Left ventricle myocardium inferior (tissue), 1 donor: ENCODE measurements at regions not wholly inside any gene's neighbourhood (a gene's known extent, or its start where the extent isn't known, plus 50 kb on each side); places are given as distances from the start of the nearest gene placed in this dataset.

Source experiments
- DNase-seq: peaks from one replicate; pipeline ENCODE4 v3.0.0-alpha.2; 2020
- H3K27ac ChIP-seq: fragments of 200-600 bp; replicated peaks from 2 replicates; pipeline ENCODE4 v1.8.0; 2021
- H3K27me3 ChIP-seq: fragments of 200-600 bp; 2 replicates; pipeline ENCODE4 v1.8.0; 2021; ENCODE audit warnings: low read depth
- H3K36me3 ChIP-seq: fragments of 200-600 bp; 2 replicates; pipeline ENCODE4 v1.8.0; 2021
- H3K4me1 ChIP-seq: fragments of 200-600 bp; 2 replicates; pipeline ENCODE4 v1.8.0; 2021
- H3K4me3 ChIP-seq: fragments of 200-600 bp; 2 replicates; pipeline ENCODE4 v1.8.0; 2021; ENCODE audit warnings: mild to moderate bottlenecking, moderate library complexity
- H3K9me3 ChIP-seq: fragments of 200-600 bp; replicated peaks from 2 replicates; pipeline ENCODE4 v1.8.0; 2021
- intact Hi-C: fragments of 100-400 bp; cut with micrococcal nuclease; formaldehyde crosslinking; loops from one replicate; pipeline ENCODE4 v1.11.0; 2022
- TF ChIP-seq, protein P1 (sequence below): fragments of 200-600 bp; IDR thresholded peaks from 2 replicates; pipeline ENCODE4 v1.8.0; 2021; ENCODE audit warnings: antibody characterized with exemption, mild to moderate bottlenecking, borderline replicate concordance
- donor health status: DM: no; HTN: yes; CAD: no; lungs with severe emphysema.

DNA sequence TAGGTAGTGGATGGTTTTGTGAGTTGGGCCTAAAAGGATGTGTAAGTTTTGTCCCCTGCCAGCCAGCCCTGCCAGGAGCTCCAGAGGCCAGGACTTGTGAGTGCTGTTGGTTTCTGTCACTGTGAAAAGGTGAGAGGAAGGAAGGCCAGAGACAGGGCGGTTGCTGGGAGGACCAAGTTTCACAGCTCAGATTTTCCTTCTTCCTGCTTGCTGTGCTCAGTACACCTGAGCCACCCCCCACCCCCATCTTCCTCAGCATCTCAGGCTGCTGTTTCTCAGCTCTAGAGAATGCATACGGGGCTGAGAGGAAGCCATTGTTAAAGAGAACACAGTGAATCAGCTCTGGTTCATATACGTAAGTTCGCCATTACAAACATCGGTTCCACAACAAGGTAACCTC, 139.9 kb downstream of the BUB3 start:
- H3K9me3 ChIP-seq = peaks cover 25% of the 10 kb centered on the region
- H3K4me1 ChIP-seq = no peaks in the 10 kb centered on the region
- TF ChIP-seq, protein P1, sequence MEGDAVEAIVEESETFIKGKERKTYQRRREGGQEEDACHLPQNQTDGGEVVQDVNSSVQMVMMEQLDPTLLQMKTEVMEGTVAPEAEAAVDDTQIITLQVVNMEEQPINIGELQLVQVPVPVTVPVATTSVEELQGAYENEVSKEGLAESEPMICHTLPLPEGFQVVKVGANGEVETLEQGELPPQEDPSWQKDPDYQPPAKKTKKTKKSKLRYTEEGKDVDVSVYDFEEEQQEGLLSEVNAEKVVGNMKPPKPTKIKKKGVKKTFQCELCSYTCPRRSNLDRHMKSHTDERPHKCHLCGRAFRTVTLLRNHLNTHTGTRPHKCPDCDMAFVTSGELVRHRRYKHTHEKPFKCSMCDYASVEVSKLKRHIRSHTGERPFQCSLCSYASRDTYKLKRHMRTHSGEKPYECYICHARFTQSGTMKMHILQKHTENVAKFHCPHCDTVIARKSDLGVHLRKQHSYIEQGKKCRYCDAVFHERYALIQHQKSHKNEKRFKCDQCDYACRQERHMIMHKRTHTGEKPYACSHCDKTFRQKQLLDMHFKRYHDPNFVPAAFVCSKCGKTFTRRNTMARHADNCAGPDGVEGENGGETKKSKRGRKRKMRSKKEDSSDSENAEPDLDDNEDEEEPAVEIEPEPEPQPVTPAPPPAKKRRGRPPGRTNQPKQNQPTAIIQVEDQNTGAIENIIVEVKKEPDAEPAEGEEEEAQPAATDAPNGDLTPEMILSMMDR = no peak
- DNase-seq = no peak
- H3K27me3 ChIP-seq = no peaks in the 10 kb centered on the region
- no peaks in the 10 kb centered on the region for H3K36me3 ChIP-seq
- H3K4me3 ChIP-seq = no peak overlapping the region
- H3K27ac ChIP-seq = no peak overlapping the region
- intact Hi-C loops = no loop called here

DNA sequence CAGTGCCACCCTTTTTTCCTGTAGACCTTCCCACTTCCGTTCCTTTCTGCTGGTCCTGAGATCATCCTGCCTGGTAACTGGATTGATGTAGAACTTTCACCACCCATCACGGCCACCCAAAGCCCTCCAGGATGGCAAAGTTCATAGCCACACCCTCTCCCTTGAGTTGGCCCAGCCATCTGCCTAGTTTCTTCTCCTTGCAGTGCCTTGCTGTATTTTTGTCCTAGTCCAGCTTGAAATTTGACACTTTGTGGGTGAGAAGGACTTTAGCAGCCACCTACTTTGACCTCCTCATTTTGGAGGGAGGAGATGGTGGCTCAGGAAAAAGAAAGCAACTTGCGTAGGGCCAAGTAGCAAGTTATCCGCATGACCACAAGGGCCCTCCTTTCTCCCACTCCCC, 140.7 kb downstream of the BUB3 start:
- H3K36me3 ChIP-seq = no peaks in the 10 kb centered on the region
- intact Hi-C loops = no loop called here
- no peak overlapping the region for H3K27ac ChIP-seq
- DNase-seq = no peak
- peaks cover 21% of the 10 kb centered on the region for H3K9me3 ChIP-seq
- no peaks in the 10 kb centered on the region for H3K27me3 ChIP-seq
- H3K4me3 ChIP-seq = no peak overlapping the region
- TF ChIP-seq, protein P1 = no peak
- no peaks in the 10 kb centered on the region for H3K4me1 ChIP-seq

DNA sequence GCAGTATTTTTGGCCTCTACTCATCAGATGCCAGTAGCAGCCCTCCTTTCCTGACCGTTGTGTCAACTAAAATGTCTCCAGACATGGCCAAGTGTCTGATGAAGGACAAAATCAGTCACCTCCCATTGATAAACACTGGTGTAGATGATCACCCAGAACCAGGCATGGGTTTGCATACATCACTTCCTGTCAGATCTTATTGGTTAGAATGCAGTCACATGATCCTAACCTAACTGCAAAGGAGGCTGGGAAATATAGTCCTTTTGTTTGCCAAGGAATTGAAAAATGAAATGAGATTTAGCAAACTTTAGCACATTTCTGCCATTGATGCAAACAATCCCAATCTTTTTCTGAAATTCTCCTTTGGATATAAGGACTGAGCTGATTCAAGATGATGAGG, 141.4 kb downstream of the BUB3 start:
- H3K36me3 ChIP-seq = no peaks in the 10 kb centered on the region
- no peak overlapping the region for H3K27ac ChIP-seq
- TF ChIP-seq, protein P1 = no peak
- H3K9me3 ChIP-seq = peaks cover 14% of the 10 kb centered on the region
- no peak for DNase-seq
- intact Hi-C loops = no loop called here
- H3K4me3 ChIP-seq = no peak overlapping the region
- no peaks in the 10 kb centered on the region for H3K4me1 ChIP-seq
- no peaks in the 10 kb centered on the region for H3K27me3 ChIP-seq

DNA sequence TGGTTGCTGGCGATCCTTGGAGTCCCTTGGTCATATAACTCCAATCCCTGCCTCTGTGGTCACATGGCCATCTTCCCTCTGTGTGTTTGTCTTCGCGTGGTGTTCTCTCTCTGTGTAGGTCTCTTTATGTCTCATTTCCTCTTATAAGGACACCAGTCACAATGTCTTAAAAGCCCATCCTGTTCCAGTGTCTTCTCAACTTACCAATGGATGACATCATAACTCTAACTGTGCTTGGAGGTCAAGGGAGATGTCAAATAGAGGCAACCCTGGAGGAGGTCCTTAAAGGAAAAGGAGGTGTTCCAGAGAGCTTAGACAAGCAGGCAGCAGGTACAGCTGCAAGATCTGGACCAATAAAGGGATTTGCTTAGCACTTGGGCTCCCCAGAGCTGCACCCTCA, 143.0 kb downstream of the BUB3 start:
- intact Hi-C loops = no loop called here

DNA sequence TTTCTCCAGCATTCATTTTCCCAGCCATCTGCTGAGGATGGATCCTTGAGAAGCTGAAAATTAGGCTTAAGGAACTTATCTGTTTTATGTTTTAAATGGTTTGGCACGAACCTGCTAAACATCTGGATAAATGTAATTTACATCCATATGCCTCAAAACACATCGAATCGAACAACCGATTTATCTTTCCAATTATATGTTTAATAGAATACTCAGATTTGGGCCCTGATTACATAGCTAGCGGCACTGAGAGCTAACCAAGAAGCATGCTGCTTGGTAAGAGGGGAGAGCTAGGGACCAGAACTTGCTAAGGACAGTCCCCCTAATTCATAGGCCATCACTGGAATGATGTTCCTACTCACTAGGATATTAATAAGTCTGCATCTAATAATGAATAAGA, 144.4 kb downstream of the BUB3 start:
- Histone ChIP-seq H3K9me3 (peaks cover 9% of the 10 kb centered on the region), H3K4me3 (no peak overlapping the region), H3K27me3 (no peaks in the 10 kb centered on the region), H3K4me1 (no peaks in the 10 kb centered on the region), H3K36me3 (no peaks in the 10 kb centered on the region), H3K27ac (no peak overlapping the region)
- intact Hi-C loops = no loop called here
- TF ChIP-seq, protein P1 = no peak
- no peak for DNase-seq

More for the DNA sequence above, 143.0 kb downstream of the BUB3 start:
- DNase-seq = no peak
- TF ChIP-seq, protein P1 = no peak
- no peaks in the 10 kb centered on the region for H3K27me3 ChIP-seq
- H3K36me3 ChIP-seq = no peaks in the 10 kb centered on the region
- H3K9me3 ChIP-seq = no peaks in the 10 kb centered on the region
- no peak overlapping the region for H3K27ac ChIP-seq
- H3K4me3 ChIP-seq = no peak overlapping the region
- no peaks in the 10 kb centered on the region for H3K4me1 ChIP-seq

DNA sequence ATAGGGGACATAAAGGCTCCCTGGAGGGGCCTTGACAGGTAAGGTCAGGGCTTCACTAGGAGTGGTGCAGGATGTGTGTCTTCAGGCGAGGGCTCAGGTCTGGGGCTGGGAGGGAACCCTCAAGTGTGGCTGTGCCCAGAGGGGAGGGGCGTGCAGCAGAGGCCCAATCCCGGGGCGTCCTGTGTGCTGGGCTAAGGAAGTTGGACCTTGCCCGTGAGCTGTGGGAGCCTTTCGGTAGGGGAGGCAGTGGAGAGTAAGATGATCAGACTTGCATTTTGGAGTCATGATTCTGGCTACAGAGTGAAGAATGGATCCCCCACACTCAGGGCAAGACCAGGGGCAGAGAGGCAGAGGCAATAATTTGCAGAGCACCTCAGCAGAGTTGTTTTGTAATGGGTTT, 145.4 kb downstream of the BUB3 start:
- no peaks in the 10 kb centered on the region for H3K36me3 ChIP-seq
- DNase-seq = no peak
- H3K4me1 ChIP-seq = no peaks in the 10 kb centered on the region
- H3K9me3 ChIP-seq = peaks cover 9% of the 10 kb centered on the region
- H3K4me3 ChIP-seq = no peak overlapping the region
- intact Hi-C loops = no loop called here
- TF ChIP-seq, protein P1 = no peak
- no peak overlapping the region for H3K27ac ChIP-seq
- H3K27me3 ChIP-seq = no peaks in the 10 kb centered on the region
